GM19035 (cell line): ENCODE measurements at regions not wholly inside any gene's neighbourhood (a gene's known extent, or its start where the extent isn't known, plus 50 kb on each side); places are given as distances from the start of the nearest gene placed in this dataset.

Experiments
- ATAC-seq: cut with Tn5 transposase; IDR thresholded peaks from one replicate; pipeline ENCODE4 v1.9.1; 2021; ENCODE audit not compliant: unreplicated experiment

DNA sequence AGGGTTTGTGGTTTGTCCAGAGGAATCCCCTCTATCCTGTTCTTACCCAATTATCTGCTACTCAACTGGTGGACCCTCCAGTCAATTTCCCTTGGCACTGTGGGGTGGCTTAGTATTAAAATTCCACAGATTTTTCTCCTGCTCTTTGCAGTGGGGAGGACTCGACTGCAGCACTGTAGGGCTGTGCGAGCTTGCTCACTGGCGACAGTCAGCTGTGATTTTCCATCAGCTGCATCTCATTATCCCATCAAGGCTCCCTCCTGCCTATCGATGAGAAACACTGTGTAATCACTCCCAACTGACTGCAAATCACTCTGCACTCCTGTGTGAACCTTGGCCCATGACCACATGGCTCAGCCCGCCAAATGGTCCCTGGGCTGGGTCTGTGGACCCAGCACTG is 90.5 kb upstream of the MAF start:
- ATAC-seq, result no peak

DNA sequence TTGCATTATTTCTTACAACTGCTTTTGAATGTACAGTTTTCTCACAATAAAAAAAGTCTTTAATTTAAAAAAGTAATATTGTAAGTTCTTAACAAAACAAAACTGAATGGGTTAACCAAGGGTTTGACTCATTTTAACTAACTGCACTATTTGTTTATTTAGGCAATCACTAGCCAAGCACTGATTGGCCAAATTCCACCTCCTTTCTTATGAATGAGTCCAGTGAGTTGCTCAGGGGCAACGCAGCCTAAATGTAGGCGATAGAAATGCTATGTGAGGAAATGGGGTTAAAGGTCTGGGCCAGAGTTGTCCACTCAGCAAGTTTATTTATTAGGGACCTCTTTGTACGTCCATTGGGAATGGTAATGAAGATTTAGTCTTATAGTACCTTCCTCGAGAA is 89.6 kb upstream of the MAF start:
- ATAC-seq, result no peak

- ATAC-seq, result no peak
Observed at GRCh38 chr16:79687249-79688130, 87.0 kb upstream of the MAF start.

GRCh38 chr16:79685871-79686270 is 85.3 kb upstream of the MAF start:
- ATAC-seq, result no peak

DNA sequence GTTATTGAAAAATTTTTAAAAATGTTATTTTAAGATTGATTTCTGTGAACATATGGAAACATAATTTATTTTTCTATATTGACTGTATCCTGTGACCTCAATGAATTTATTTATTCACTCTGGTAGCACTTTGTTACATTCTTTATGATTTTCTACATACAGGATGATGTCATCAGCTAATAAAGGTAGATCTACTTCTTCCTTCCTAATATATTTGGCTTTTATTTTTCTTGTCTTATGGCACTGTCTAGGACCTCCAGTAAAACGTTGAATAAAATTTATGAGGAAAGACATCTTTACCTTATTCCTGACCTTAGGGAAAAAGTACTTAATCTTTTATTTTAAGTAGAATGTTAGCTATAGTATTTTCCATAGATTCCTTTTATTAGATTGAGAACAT is 78.8 kb upstream of the MAF start:
- ATAC-seq, result no peak

DNA sequence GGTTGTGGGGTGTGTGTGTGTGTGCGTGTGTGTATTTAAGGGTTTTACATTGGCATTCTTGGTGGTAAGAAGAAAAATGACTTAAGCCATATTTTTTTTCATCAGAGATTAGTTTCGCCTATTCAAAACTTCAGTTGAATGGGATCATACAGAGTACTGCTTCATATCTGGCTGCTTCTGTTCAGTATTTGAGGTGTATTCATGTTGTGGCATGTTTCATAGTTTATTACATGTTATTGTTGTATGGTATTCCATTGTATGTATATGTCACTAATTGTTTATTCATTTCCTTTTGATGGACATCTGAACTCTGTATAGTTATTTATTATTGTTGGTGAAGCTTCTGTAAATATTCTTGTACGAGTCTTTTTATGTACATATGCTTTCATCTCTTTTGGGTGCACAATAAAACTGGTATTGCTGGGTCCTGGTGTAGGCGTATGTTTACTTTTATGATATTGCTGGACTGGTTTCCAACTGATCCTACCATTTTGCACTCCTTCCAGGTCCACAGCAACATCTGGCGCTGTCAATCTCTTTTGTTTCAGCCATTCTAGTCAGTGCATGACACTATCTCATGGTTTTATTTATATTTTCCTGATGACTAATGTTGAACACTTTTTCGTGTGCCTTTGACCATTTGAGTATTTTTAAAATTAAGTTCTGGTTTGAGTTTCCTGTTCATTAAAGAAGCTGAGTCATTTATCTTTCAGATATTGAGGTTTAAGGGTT is 77.4 kb upstream of the MAF start:
- ATAC-seq, result no peak

DNA sequence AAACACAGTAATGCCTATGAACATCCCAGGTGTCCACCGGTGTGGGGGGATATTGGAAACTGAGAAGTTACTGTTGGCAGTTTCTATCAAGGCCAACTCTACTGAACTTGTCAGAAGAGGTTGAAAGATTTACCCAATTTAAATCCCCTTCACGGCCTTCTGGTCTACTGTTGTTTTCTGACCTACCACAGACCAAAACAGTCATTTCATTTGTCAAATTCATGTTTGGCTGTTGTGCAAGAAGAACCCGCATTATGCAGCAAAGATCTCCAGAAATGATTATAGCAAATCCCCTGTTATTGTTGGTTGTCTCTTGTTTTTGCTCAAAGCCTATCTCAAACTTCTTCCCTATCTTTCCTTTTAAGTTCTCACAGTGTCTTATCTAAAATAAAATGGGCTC is 73.1 kb upstream of the MAF start:
- no peak for ATAC-seq

DNA sequence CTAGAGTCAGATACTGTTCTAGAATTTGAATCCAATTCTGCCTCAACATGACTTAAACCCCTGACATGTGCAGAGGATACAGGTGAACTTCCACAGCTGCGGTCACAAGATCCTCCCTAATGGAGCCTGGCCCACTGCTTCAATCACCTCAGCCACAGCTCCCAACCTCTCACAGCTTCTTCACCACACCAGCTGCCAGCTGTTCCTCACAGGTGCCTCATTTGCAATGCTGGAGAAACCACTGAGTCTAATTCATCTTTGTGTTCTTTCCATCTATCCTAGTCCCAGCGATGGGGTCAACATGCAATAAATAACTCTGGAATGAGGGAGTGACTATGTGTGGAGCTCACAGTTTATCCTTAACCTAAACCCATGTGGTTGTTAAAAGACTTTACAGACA is 72.0 kb upstream of the MAF start:
- ATAC-seq, result no peak

DNA sequence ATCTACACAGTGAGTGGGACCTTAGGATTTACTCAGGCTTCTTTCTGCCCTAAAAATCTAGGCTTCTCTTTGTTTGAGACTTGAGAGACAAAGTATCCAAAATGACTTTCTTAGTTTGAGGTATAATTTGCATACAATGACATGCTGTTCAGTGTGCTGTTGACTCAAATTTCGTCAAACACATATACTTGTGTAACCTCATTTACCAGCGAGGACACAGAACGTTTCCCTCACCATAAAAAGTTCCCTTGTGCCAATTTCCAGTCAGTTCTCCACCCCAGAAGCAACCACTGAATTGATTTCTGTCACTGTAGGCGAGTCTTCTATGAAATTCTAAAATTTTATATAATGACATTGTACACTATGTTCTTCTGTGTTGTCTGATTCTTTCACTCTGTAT is 68.0 kb upstream of the MAF start:
- ATAC-seq, result no peak

DNA sequence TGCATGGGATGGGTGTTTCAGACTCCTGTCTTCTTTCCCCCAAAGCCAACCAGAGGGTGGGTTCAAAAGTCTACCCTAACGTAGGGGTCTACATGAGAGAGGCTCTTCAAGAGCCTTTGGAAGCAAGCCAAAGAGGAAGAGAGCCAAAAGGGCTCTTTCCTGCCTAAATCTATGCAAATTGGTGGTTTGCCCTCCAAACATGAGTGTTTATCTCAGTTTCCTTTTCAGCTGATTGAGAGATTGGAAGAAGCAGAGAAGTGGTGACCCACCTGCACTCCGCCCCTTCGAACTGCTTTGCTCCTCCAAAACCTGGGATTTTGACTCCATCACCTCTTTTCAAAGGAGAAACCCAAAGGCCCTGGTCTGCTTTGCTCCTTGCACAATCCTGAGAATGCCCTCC is 65.4 kb upstream of the MAF start:
- no peak for ATAC-seq

- ATAC-seq, result no peak
Observed at GRCh38 chr16:79664407-79664806, 63.9 kb upstream of the MAF start.

GRCh38 chr16:79662669-79663313 is 62.3 kb upstream of the MAF start:
- ATAC-seq, result no peak

DNA sequence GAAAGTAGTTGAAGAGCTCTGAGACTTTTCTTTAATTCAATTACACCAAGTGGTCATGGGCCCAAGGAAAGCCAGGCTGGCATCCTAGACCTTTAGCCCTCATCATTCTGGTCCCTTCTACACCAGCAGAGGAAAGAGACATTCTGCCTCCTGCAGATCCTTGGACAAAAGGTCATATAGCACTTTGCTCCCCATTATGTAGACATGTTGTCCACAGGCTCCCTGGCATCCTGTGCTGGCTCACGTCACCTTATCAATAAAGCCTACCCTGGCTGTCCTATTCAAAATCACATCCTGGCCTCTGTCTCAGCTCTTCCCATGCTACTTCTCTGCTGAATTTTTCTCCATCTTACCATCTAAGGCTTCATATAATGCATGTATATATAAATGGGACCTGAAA is 61.6 kb upstream of the MAF start:
- ATAC-seq, result no peak

DNA sequence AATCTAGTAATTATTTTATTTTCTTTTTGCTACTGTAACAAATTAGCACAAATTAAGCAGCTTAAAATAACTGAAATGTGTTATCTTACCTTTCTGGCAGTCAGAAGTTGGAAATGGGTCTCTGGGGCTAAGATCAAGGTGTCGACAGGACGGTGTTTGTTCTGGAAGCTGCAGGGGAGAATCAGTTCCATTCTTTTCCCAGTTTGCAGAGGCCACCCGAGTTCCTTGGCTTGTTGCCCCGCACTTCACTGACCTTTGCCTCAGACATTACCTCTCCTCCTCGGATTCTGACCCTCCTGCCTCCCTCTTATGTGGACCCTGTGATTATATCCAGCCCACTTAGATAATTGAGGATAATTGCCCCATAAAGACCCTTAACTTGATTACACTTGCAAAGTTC is 61.0 kb upstream of the MAF start:
- ATAC-seq, result no peak

DNA sequence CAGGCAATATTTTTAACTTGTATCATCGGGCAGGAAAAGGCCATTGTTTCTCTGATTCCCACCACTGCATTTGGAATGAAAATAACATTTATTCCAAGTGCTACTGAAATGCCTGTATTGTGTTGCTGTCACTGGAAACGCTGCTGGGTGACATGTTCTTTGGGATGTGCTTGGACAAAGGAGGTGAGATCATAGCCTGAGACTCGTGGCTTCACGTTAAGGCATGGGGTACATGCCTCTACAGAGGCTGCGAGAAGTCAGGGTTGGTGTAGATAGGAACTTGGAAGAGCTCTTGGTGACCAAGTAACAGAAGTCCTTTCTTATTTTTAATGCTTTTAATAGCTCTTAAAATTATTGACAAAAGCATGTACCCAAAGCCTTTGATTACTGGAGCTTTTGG is 58.8 kb upstream of the MAF start:
- no peak for ATAC-seq

GRCh38 chr16:79658301-79659033 is 57.9 kb upstream of the MAF start:
- no peak for ATAC-seq

GRCh38 chr16:79656553-79657115 is 56.1 kb upstream of the MAF start:
- no peak for ATAC-seq

GRCh38 chr16:79653373-79653891 is 52.9 kb upstream of the MAF start:
- no peak for ATAC-seq

- no peak for ATAC-seq
Observed at GRCh38 chr16:79651363-79651762, 50.8 kb upstream of the MAF start.
